GM19351 (cell line): ENCODE measurements at regions not wholly inside any gene's neighbourhood (a gene's known extent, or its start where the extent isn't known, plus 50 kb on each side); places are given as distances from the start of the nearest gene placed in this dataset.
"Not testable (repeated sequence)": the region's sequence is repeated elsewhere in the genome, so short reads cannot be mapped to it uniquely, and the experiment has no call there.

Experiments
- ATAC-seq: cut with Tn5 transposase; IDR thresholded peaks from one replicate; pipeline ENCODE4 v1.9.1; 2021; ENCODE audit warnings: mild to moderate bottlenecking, moderate library complexity; ENCODE audit not compliant: unreplicated experiment

DNA sequence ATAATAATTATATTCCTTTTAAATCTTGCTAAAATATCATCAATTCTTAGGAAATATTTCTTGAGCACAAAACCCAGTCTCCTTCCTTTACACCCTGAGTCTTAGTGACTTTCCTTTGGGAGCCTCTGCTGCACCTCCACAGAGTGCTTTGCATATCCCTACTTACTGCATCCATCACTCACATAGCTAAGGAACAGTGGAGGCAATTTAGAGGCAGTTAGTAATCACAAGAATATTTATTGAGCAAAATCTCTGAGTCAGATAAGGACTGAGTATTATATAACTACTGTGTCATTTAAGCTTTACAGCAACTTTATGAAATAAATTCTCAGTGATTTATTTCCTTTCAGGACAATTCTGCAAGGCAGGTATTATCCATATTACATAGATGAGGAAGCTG, 327.7 kb downstream of the TMX3 start:
- no peak for ATAC-seq

- not testable (repeated sequence) for ATAC-seq
Measured at GRCh38 chr18:68383979-68384378, 330.9 kb downstream of the TMX3 start.

- ATAC-seq: no peak
Measured at GRCh38 chr18:68376926-68377325, 338.0 kb downstream of the TMX3 start.

DNA sequence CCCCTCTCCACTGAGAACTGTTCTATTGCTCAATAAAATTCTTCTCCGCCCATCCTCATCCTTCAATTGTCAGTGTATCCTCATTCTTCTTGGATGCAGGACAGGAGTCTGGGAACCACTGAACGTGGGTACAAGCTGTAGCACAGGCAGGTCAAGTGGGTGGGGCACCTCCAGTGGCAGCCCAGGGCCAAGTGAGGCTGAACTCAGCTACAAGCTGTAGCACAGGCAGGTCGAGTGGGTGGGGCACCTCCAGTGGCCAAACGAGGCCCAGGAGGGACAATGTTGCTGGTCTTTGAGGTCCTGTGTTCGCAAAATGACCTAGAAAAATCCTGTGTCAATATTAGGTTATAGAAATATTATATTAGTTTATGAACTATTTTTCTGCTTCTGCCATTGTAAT, 352.0 kb downstream of the TMX3 start:
- ATAC-seq: no peak

- no peak for ATAC-seq
Measured at GRCh38 chr18:68355637-68356036, 359.3 kb downstream of the TMX3 start.

DNA sequence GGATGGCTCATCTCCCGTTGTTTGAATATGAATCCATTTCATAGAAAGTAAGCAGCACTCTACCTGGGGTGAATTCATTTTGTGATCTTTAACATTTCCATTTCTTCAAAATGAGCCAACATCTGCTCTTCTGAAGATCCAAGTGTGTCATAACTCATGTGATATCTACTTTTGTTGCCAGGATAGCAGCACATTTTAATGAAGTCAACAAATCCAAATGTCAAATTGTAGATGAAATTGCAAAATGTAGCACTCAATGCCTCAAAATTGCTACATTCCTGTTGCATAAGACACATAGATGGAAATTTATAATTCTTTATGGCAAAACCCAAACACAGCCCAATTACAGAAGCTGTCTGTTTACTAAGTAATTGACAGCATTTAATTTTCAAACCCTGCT, 360.7 kb downstream of the TMX3 start:
- ATAC-seq: no peak

DNA sequence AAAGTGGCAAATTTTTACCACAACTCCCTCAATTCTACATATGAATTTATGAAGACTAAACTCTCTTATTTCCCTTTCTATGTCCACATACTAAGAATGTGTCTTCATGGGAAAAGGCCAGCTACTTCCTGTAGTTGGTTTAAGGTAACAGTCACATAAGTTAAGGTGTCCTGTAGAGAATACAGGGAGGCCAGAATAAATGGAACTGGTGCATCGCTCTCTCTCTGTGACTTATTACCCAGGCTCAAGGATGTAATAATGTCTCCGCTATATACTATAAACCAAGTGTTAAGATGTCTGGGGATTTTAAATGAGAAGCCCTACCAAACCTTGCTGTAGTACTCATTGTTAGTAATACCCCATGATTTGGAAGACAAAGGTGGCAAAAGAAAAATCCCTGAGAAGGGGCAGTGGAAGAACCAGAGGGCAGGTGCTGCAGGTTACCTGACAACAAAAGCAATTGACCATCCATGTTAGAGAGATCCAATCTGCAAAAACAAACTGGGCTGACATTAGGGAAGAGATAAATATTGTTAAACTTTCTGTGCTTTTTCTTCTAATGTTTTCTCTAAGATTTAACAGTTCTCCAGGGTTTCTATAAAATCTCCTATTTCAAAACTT, 372.8 kb downstream of the TMX3 start:
- ATAC-seq: no peak

DNA sequence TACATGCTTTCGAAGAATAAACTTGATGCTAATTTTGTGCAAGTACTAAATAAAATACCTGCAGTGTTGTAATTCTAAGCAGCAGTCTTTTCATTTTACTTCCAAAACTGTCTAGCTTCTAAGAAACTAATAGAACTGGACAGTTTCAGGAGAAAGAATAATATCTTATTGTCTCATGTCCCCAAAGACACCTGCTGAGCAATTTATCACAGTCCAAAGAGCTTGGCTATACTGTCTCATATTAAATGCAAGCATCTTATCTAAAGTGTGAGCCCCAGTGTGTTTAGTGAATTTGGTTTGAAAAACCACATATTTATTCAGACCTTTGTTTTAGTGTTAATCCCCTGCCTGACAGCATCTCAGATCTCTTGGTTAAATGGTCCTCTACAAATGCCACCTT, 374.3 kb downstream of the TMX3 start:
- ATAC-seq: no peak

DNA sequence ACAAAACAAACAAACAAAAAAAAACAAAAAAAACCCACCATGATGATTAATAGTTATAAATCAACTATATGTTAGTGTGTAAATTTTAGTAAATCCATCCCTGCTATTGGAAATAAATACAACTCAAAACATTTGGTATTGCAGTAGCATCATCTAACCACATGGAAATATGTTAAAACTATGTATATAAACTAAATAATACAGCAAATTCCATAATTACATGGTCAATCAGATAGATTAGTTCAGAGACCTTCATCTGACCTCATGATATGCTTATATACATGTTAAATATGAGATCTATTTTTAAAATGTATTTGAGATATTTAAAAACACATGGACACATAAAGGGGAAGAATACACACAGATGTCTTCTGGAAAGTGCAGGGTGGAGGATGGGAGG, 384.2 kb downstream of the TMX3 start:
- ATAC-seq: no peak

- ATAC-seq: no peak
Measured at GRCh38 chr18:68323921-68324320, 391.0 kb downstream of the TMX3 start.

GRCh38 chr18:68316636-68317035, 398.3 kb downstream of the TMX3 start:
- no peak for ATAC-seq

DNA sequence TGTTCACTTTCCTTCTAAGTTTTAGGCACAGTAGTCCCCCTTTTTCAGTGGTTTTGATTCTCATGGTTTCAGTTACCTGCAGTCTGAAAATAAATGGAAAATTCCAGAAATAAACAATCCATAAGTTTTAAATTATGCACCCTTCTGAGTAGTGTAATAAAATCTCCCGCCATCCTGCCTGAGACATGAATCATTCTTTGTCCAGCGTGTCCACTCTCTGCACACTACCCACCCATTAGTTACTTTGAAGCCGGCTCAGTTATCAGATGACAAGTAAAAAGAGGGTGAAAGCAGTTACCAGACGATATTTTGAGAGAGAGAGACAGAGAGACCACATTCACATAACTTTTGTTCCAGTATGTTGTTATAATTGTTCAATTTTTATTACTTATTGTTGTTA, 400.5 kb downstream of the TMX3 start:
- no peak for ATAC-seq

DNA sequence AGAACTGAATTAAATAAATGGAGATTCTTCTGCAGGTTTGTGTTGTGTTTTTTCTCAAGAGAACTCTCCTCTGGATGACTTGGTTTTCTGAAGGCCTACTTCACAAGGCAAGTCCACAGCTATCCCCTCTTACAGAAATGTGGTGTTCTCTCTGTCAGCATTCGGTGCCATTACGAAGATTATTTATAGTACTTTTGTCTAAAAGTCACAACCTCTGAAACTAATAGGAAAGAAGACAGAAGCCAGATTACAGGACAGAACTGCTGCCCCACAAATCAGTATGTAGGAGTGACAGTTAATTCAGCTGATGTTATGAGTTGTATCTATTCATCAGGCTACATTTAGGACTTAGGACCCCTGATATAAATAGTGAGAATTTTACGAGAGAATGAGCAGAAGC, 413.5 kb downstream of the TMX3 start:
- ATAC-seq: no peak

- no peak for ATAC-seq
Measured at GRCh38 chr18:68299906-68300305, 415.0 kb downstream of the TMX3 start.

DNA sequence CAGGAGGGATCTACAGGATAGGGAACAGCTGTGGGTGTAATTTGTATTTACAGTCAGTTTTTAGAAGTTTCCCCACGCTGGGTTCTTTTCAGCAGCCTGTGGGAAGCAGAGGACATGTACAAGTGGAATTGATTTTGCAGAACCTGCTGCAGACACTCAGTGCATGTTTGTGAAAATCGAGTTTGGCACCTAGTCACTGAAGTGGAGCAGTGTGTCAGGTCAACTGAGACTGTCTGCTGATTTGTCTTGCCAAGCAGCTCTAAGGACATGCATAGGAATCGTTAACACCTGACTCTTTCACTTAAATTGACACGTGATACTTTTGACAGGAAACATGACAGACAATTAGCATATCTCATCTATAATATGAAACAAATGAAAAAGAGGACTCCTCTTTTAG, 416.6 kb downstream of the TMX3 start:
- ATAC-seq: no peak

DNA sequence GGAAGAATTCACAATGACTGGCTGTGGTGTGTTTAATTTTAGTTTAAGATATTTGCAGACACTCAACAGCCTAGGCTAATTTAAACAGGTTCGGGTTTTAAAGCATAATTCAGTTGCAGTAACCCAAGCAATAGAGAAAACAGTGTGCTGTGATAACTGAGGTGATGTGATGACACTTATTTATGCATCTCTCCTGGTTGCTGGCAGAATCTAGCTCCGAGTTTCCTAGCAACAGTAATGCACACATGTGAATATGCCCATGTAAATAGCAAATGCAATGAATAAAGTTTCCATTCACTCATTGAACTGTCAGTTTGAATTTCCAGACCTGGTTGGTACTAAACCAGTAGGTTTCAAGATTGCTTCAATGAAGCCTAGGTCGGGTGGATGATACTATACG, 426.5 kb downstream of the TMX3 start:
- ATAC-seq: no peak

DNA sequence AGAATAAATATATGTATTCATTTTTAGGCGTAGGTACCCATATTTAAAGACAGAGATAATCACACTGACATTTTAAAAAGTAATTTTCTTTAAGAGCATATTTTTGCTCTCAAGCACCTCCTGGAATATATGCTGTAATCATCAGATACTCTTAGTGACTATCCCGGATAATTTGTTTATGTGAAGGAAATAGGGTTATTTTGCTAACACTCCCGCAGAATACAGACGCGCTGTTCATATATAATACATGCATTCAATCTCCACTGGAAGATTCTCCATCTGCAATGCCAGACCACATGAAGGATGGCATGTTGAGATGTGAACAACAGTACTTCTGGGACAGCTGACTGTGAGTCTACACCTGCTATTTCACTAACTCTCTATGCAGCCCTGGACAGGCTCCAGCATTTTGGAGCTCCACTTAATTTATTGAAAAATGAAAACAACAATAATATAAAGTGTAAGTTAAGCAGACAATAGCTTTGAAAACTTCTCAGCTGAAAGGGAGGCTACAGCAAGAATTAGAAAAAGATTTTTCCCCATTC, 430.6 kb downstream of the TMX3 start:
- ATAC-seq: no peak

GRCh38 chr18:68283834-68284233, 431.1 kb downstream of the TMX3 start:
- ATAC-seq: no peak

GRCh38 chr18:68282232-68282631, 432.7 kb downstream of the TMX3 start:
- ATAC-seq: no peak

DNA sequence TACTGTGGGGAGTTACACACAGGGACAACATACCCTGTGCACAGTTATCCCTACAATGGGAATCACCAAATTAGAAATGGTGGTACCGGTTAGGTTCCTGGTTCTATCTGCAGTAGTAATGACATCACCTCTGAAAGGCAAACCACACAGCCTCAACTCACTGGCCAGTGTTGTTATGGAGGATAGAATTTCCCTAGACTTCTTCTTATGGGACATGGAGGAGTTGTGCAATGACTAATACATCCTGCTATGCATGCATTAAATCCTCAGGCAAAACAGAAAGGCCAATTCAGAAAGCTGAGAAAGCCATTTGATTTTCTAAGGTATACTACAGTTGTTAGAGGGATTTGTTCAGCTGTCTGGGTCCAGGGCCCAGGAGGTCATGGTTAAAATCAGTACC, 439.3 kb downstream of the TMX3 start:
- no peak for ATAC-seq

DNA sequence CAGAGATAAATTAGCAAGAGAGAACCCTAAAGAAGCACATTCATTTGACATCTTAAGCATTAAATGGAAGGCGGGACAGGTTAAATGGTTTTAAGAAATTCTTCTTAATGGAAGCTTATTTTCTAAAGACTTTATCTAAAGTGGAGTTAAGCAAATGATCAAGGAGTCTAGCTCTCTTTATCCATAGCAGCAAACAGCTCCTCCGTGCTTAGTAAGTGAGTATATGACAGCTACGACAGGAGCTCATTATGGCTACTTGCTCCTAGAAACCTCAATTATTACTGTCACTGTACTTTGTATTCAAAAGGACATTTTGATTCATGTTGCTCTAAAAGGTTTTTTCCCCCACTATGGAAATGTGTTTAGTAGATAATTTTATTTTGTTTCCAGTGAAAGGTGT, 444.9 kb downstream of the TMX3 start:
- no peak for ATAC-seq

- no peak for ATAC-seq
Measured at GRCh38 chr18:68267583-68267982, 447.3 kb downstream of the TMX3 start.

GRCh38 chr18:68263481-68263880, 451.4 kb downstream of the TMX3 start:
- no peak for ATAC-seq
